Omental fat pad (tissue), 3 donors: ENCODE measurements at regions not wholly inside any gene's neighbourhood (a gene's known extent, or its start where the extent isn't known, plus 50 kb on each side); places are given as distances from the start of the nearest gene placed in this dataset.

Source experiments
- ATAC-seq: fragments of 150-250 bp; one replicate; pipeline ENCODE4 v1.9.1; 2016; ENCODE audit warnings: mild to moderate bottlenecking, moderate library complexity; ENCODE audit not compliant: low FRiP score
- DNase-seq: peaks from one replicate; pipeline ENCODE4 v3.0.0-alpha.2; 2019; ENCODE audit warnings: low spot score
- CTCF ChIP-seq, 3 donors: fragments of 450-650 bp; IDR thresholded peaks; one replicate each; pipeline ENCODE4 v1.5.1; 2016 to 2017; ENCODE audit warnings: antibody characterized with exemption in 3 of 3, mild to moderate bottlenecking in 3 of 3, moderate library complexity in 2 of 3

GRCh38 chr2:105502625-105503334 is 103.9 kb upstream of the FHL2 start:
- DNase-seq: no peak
- ATAC-seq: no peak
- TF ChIP-seq CTCF (IDR thresholded peaks at IDR 0.05): no peak

- TF ChIP-seq CTCF (IDR thresholded peaks at IDR 0.05): no peak
- ATAC-seq (no peak), DNase-seq (no peak)
Measured at GRCh38 chr2:105498281-105498846, 99.5 kb upstream of the FHL2 start.

- DNase-seq (no peak), ATAC-seq (no peak)
- TF ChIP-seq CTCF (IDR thresholded peaks at IDR 0.05): no peak
Measured at GRCh38 chr2:105497094-105497493, 98.2 kb upstream of the FHL2 start.

- ATAC-seq: no peak
- no peak for DNase-seq
- TF ChIP-seq CTCF (IDR thresholded peaks at IDR 0.05): no peak
Measured at GRCh38 chr2:105496271-105496670, 97.4 kb upstream of the FHL2 start.

GRCh38 chr2:105494683-105495425 is 96.0 kb upstream of the FHL2 start:
- DNase-seq (no peak), ATAC-seq (no peak)
- no peak for TF ChIP-seq CTCF (IDR thresholded peaks at IDR 0.05)

GRCh38 chr2:105490956-105491355 is 92.1 kb upstream of the FHL2 start:
- no peak for DNase-seq
- ATAC-seq: no peak
- no peak for TF ChIP-seq CTCF (IDR thresholded peaks at IDR 0.05)
